OCI-LY3 (cell line): ENCODE measurements at regions not wholly inside any gene's neighbourhood (a gene's known extent, or its start where the extent isn't known, plus 50 kb on each side); places are given as distances from the start of the nearest gene placed in this dataset.

ENCODE experiments used
- H2AFZ ChIP-seq: fragments of 200-600, 300-600 bp; shearing (Covaris generic); 2 replicates; pipeline ENCODE4 v1.6.0; 2014; ENCODE audit warnings: antibody characterized with exemption, low read depth, low read length
- H3K27ac ChIP-seq: fragments of 200-600, 300-600 bp; sonication (generic); 2 replicates; pipeline ENCODE4 v1.5.1; 2014; ENCODE audit warnings: mild to moderate bottlenecking, low read length, moderate library complexity, mixed read lengths
- H3K27me3 ChIP-seq: fragments of 200-600, 300-600 bp; sonication (generic); 2 replicates; pipeline ENCODE4 v1.6.1; 2014; ENCODE audit warnings: low read depth, low read length, mixed read lengths
- H3K36me3 ChIP-seq: fragments of 200-600, 300-600 bp; sonication (generic); replicated peaks from 2 replicates; pipeline ENCODE3; 2014; ENCODE audit warnings: low read depth, low read length, mixed read lengths
- H3K4me1 ChIP-seq: fragments of 300-600, 200-600 bp; sonication (generic); 2 replicates; pipeline ENCODE4 v1.6.1; 2014; ENCODE audit warnings: low read length, mixed read lengths
- H3K4me2 ChIP-seq: fragments of 200-600, 300-600 bp; sonication (generic); 2 replicates; pipeline ENCODE4 v1.6.1; 2014; ENCODE audit warnings: low read length, mixed read lengths
- H3K4me3 ChIP-seq: fragments of 300-600, 200-600 bp; sonication (generic); 2 replicates; pipeline ENCODE4 v1.5.1; 2014; ENCODE audit warnings: antibody characterized with exemption, mild to moderate bottlenecking, low read length, moderate library complexity
- H3K79me2 ChIP-seq: fragments of 300-600, 200-600 bp; shearing (Covaris generic); 2 replicates; pipeline ENCODE4 v1.6.1; 2014; ENCODE audit warnings: mild to moderate bottlenecking, low read length, mixed read lengths
- H3K9ac ChIP-seq: fragments of 300-600, 200-600 bp; shearing (Covaris generic); 2 replicates; pipeline ENCODE4 v1.6.0; 2014; ENCODE audit warnings: mild to moderate bottlenecking, low read length, moderate library complexity
- H3K9me3 ChIP-seq: fragments of 200-600, 300-600 bp; shearing (Covaris generic); 2 replicates; pipeline ENCODE4 v1.6.1; 2014; ENCODE audit warnings: low read length, mixed read lengths; ENCODE audit not compliant: insufficient read depth
- H4K20me1 ChIP-seq: fragments of 200-600, 300-600 bp; sonication (generic); 2 replicates; pipeline ENCODE4 v1.6.1; 2016; ENCODE audit warnings: low read length, mixed read lengths; ENCODE audit not compliant: insufficient read depth
- CTCF ChIP-seq: fragments of 200-600, 300-600 bp; sonication (generic); IDR thresholded peaks from 2 replicates; pipeline ENCODE4 v1.5.1; 2014; ENCODE audit warnings: antibody characterized with exemption, low read length, low read depth
- EZH2phosphoT487 ChIP-seq: fragments of 200-600 bp; shearing (Covaris generic); IDR thresholded peaks from 2 replicates; pipeline ENCODE4 v1.6.1; 2018; ENCODE audit warnings: antibody characterized with exemption, mixed run types, low read depth

GRCh38 chr4:174396599-174397110, 112.9 kb downstream of the CEP44 start:
- Histone ChIP-seq H3K36me3 (no peaks in the 10 kb centered on the region), H3K4me2 (no peak overlapping the region), H4K20me1 (no peaks in the 10 kb centered on the region), H3K9ac (no peak overlapping the region), H3K27me3 (no peaks in the 10 kb centered on the region), H3K4me3 (no peak overlapping the region), H3K27ac (no peak overlapping the region), H3K4me1 (peaks cover 16% of the 10 kb centered on the region), H3K79me2 (no peaks in the 10 kb centered on the region), H3K9me3 (peaks cover 3% of the 10 kb centered on the region; the same call in 1 of the 2 replicates), H2AFZ (no peak overlapping the region)
- TF ChIP-seq EZH2phosphoT487 (no peak), CTCF (no peak)

GRCh38 chr4:174394915-174395314, 111.2 kb downstream of the CEP44 start:
- peaks cover 3% of the 10 kb centered on the region; the same call in 1 of the 2 replicates for H3K9me3 ChIP-seq
- H3K9ac ChIP-seq = no peak overlapping the region
- TF ChIP-seq EZH2phosphoT487 (no peak), CTCF (no peak)
- H2AFZ ChIP-seq = no peak overlapping the region
- H3K27me3 ChIP-seq = no peaks in the 10 kb centered on the region
- no peak overlapping the region for H3K27ac ChIP-seq
- H3K4me3 ChIP-seq = no peak overlapping the region
- H3K79me2 ChIP-seq = no peaks in the 10 kb centered on the region
- H3K4me1 ChIP-seq = peaks cover 16% of the 10 kb centered on the region
- H3K4me2 ChIP-seq = peak overlapping the region; percentile 18; the same call in 1 of the 2 replicates
- H3K36me3 ChIP-seq = no peaks in the 10 kb centered on the region
- no peaks in the 10 kb centered on the region for H4K20me1 ChIP-seq

- Histone ChIP-seq H3K27ac (no peak overlapping the region), H3K27me3 (no peaks in the 10 kb centered on the region), H3K79me2 (no peaks in the 10 kb centered on the region), H3K9me3 (no peaks in the 10 kb centered on the region), H3K4me3 (no peak overlapping the region), H3K9ac (no peak overlapping the region), H3K4me2 (no peak overlapping the region), H4K20me1 (no peaks in the 10 kb centered on the region), H3K4me1 (peaks cover 9% of the 10 kb centered on the region), H3K36me3 (no peaks in the 10 kb centered on the region), H2AFZ (no peak overlapping the region)
- no peak for TF ChIP-seq EZH2phosphoT487
- TF ChIP-seq CTCF = no peak
These were observed 105.7 kb downstream of the CEP44 start for GRCh38 chr4:174389439-174389838.

GRCh38 chr4:174388461-174389145, 104.9 kb downstream of the CEP44 start:
- no peaks in the 10 kb centered on the region for H4K20me1 ChIP-seq
- TF ChIP-seq EZH2phosphoT487 (no peak), CTCF (no peak)
- H3K36me3 ChIP-seq = no peaks in the 10 kb centered on the region
- no peak overlapping the region for H3K9ac ChIP-seq
- H3K27me3 ChIP-seq = no peaks in the 10 kb centered on the region
- 0 out of 2 replicates have a peak, but pooled peaks cover 5% of the 10 kb centered on the region for H3K4me1 ChIP-seq
- no peak overlapping the region for H2AFZ ChIP-seq
- no peak overlapping the region for H3K4me3 ChIP-seq
- H3K27ac ChIP-seq = no peak overlapping the region
- H3K79me2 ChIP-seq = no peaks in the 10 kb centered on the region
- no peaks in the 10 kb centered on the region for H3K9me3 ChIP-seq
- H3K4me2 ChIP-seq = no peak overlapping the region
